Muscle layer of colon (tissue), 2 donors: ENCODE measurements at regions not wholly inside any gene's neighbourhood (a gene's known extent, or its start where the extent isn't known, plus 50 kb on each side); places are given as distances from the start of the nearest gene placed in this dataset.
"Not testable (repeated sequence)": the region's sequence is repeated elsewhere in the genome, so short reads cannot be mapped to it uniquely, and the experiment has no call there.

Source experiments
- H3K27ac ChIP-seq: one replicate; pipeline ENCODE4 v1.7.0; 2013; ENCODE audit warnings: low read depth, mild to moderate bottlenecking, low read length, moderate library complexity
- H3K27me3 ChIP-seq, 2 donors: one replicate each; pipeline ENCODE4 v1.7.0; 2013; ENCODE audit warnings: low read length in 2 of 2, mild to moderate bottlenecking in 2 of 2; ENCODE audit not compliant: insufficient read depth in 2 of 2, control insufficient read depth in 1 of 2
- H3K36me3 ChIP-seq: one replicate; pipeline ENCODE4 v1.7.0; 2013; ENCODE audit warnings: mild to moderate bottlenecking, low read length; ENCODE audit not compliant: insufficient read depth
- H3K4me1 ChIP-seq: one replicate; pipeline ENCODE4 v1.7.0; 2013; ENCODE audit warnings: mild to moderate bottlenecking, low read length; ENCODE audit not compliant: insufficient read depth
- H3K4me3 ChIP-seq, 2 donors: one replicate each; pipeline ENCODE4 v1.7.0; 2013; ENCODE audit warnings: low read length in 2 of 2, low read depth in 1 of 2, mild to moderate bottlenecking in 1 of 2, moderate library complexity in 1 of 2
- H3K9ac ChIP-seq: one replicate; pipeline ENCODE4 v1.7.0; 2013; ENCODE audit warnings: low read length
- H3K9me3 ChIP-seq: one replicate; pipeline ENCODE4 v1.7.0; 2013; ENCODE audit warnings: mild to moderate bottlenecking, low read length
- donor health status: abdominal sarcoma.
- donor health status: Adenocarcinoma of cecum.

GRCh38 chr13:44809190-44809589, 180.1 kb downstream of the NUFIP1 start:
- no peaks in the 10 kb centered on the region for H3K9me3 ChIP-seq
- no peak overlapping the region for H3K27ac ChIP-seq
- no peaks in the 10 kb centered on the region for H3K27me3 ChIP-seq
- no peak overlapping the region for H3K9ac ChIP-seq
- H3K4me1 ChIP-seq = no peaks in the 10 kb centered on the region
- H3K36me3 ChIP-seq = no peaks in the 10 kb centered on the region
- no peak overlapping the region for H3K4me3 ChIP-seq

GRCh38 chr13:44808185-44808584, 181.1 kb downstream of the NUFIP1 start:
- no peak overlapping the region for H3K27ac ChIP-seq
- H3K9me3 ChIP-seq = no peaks in the 10 kb centered on the region
- H3K4me3 ChIP-seq = no peak overlapping the region
- no peaks in the 10 kb centered on the region for H3K27me3 ChIP-seq
- no peaks in the 10 kb centered on the region for H3K36me3 ChIP-seq
- no peaks in the 10 kb centered on the region for H3K4me1 ChIP-seq
- H3K9ac ChIP-seq = no peak overlapping the region

GRCh38 chr13:44807449-44808034, 181.7 kb downstream of the NUFIP1 start:
- no peaks in the 10 kb centered on the region for H3K4me1 ChIP-seq
- H3K36me3 ChIP-seq = no peaks in the 10 kb centered on the region
- no peak overlapping the region for H3K4me3 ChIP-seq
- H3K9ac ChIP-seq = no peak overlapping the region
- no peaks in the 10 kb centered on the region for H3K27me3 ChIP-seq
- no peak overlapping the region for H3K27ac ChIP-seq
- H3K9me3 ChIP-seq = no peaks in the 10 kb centered on the region

GRCh38 chr13:44806826-44807225, 182.4 kb downstream of the NUFIP1 start:
- H3K36me3 ChIP-seq = no peaks in the 10 kb centered on the region
- H3K4me1 ChIP-seq = no peaks in the 10 kb centered on the region
- H3K27me3 ChIP-seq = no peaks in the 10 kb centered on the region
- H3K9ac ChIP-seq = no peak overlapping the region
- no peak overlapping the region for H3K27ac ChIP-seq
- no peak overlapping the region for H3K4me3 ChIP-seq
- H3K9me3 ChIP-seq = no peaks in the 10 kb centered on the region

- Histone ChIP-seq H3K36me3 (no peaks in the 10 kb centered on the region), H3K27me3 (no peaks in the 10 kb centered on the region), H3K4me1 (no peaks in the 10 kb centered on the region), H3K9ac (no peak overlapping the region), H3K9me3 (no peaks in the 10 kb centered on the region), H3K4me3 (no peak overlapping the region), H3K27ac (no peak overlapping the region)
Observed at GRCh38 chr13:44805585-44805984, 183.7 kb downstream of the NUFIP1 start.

- H3K27ac ChIP-seq = no peak overlapping the region
- no peaks in the 10 kb centered on the region for H3K27me3 ChIP-seq
- H3K9me3 ChIP-seq = no peaks in the 10 kb centered on the region
- H3K36me3 ChIP-seq = no peaks in the 10 kb centered on the region
- no peak overlapping the region for H3K9ac ChIP-seq
- no peak overlapping the region for H3K4me3 ChIP-seq
- H3K4me1 ChIP-seq = no peaks in the 10 kb centered on the region
Observed at GRCh38 chr13:44803390-44803789, 185.9 kb downstream of the NUFIP1 start.

GRCh38 chr13:44802491-44802890, 186.8 kb downstream of the NUFIP1 start:
- Histone ChIP-seq H3K4me1 (no peaks in the 10 kb centered on the region), H3K36me3 (no peaks in the 10 kb centered on the region), H3K9me3 (no peaks in the 10 kb centered on the region), H3K9ac (no peak overlapping the region), H3K27me3 (no peaks in the 10 kb centered on the region), H3K27ac (no peak overlapping the region), H3K4me3 (no peak overlapping the region)

GRCh38 chr13:44801990-44802389, 187.3 kb downstream of the NUFIP1 start:
- no peaks in the 10 kb centered on the region for H3K36me3 ChIP-seq
- no peak overlapping the region for H3K27ac ChIP-seq
- H3K4me1 ChIP-seq = no peaks in the 10 kb centered on the region
- H3K9me3 ChIP-seq = no peaks in the 10 kb centered on the region
- H3K4me3 ChIP-seq = no peak overlapping the region
- no peak overlapping the region for H3K9ac ChIP-seq
- H3K27me3 ChIP-seq = no peaks in the 10 kb centered on the region

GRCh38 chr13:44800626-44801025, 188.6 kb downstream of the NUFIP1 start:
- Histone ChIP-seq H3K27me3 (no peaks in the 10 kb centered on the region), H3K9ac (no peak overlapping the region), H3K9me3 (no peaks in the 10 kb centered on the region), H3K27ac (no peak overlapping the region), H3K36me3 (no peaks in the 10 kb centered on the region), H3K4me3 (no peak overlapping the region), H3K4me1 (no peaks in the 10 kb centered on the region)

- Histone ChIP-seq H3K9me3 (no peaks in the 10 kb centered on the region), H3K36me3 (no peaks in the 10 kb centered on the region), H3K27ac (no peak overlapping the region), H3K4me3 (no peak overlapping the region), H3K27me3 (no peaks in the 10 kb centered on the region), H3K4me1 (no peaks in the 10 kb centered on the region), H3K9ac (no peak overlapping the region)
Observed at GRCh38 chr13:44797685-44798084, 191.6 kb downstream of the NUFIP1 start.

- Histone ChIP-seq H3K9me3 (no peaks in the 10 kb centered on the region), H3K36me3 (no peaks in the 10 kb centered on the region), H3K27ac (no peak overlapping the region), H3K9ac (no peak overlapping the region), H3K27me3 (no peaks in the 10 kb centered on the region), H3K4me1 (no peaks in the 10 kb centered on the region), H3K4me3 (no peak overlapping the region)
Observed at GRCh38 chr13:44796597-44797490, 192.4 kb downstream of the NUFIP1 start.

- not testable (repeated sequence) for H3K9me3 ChIP-seq, H3K9ac ChIP-seq, H3K27ac ChIP-seq, H3K36me3 ChIP-seq, H3K4me3 ChIP-seq, H3K27me3 ChIP-seq, H3K4me1 ChIP-seq
Observed at GRCh38 chr13:44796039-44796438, 193.2 kb downstream of the NUFIP1 start.
